ENCODE measurements at regions not wholly inside any gene's neighbourhood (a gene's known extent, or its start where the extent isn't known, plus 50 kb on each side); places are given as distances from the start of the nearest gene placed in this dataset.

DNA sequence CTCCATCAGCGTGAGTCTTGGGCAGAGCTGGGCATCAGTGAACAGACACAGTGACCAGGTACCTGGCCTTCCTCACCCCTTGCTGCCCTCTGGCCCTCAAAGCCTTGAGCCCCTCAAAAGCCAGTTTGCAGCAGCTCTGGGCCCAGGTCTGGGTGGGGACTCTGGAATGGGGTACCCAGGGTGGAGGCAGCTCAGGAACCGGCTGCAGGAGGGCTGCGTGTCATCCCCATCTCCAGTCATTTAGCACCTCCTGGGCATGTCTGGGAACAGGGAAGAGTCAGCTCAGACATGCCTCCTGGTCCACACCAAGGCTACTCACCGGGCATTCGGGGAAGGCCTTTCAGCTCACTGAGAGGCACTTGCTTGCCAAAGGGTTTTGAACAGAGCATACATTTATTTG is 503.3 kb downstream of the TCERG1L start:
- no peaks in the 10 kb centered on the region for H3K36me3 Mint-ChIP-seq
- H3K27me3 Mint-ChIP-seq: no peaks in the 10 kb centered on the region
- H3K4me1 Mint-ChIP-seq: no peaks in the 10 kb centered on the region
- no peaks in the 10 kb centered on the region for H3K9me3 Mint-ChIP-seq
- no peak overlapping the region for H3K27ac Mint-ChIP-seq
- DNase-seq: no peak
- no peak overlapping the region for H3K4me3 Mint-ChIP-seq

DNA sequence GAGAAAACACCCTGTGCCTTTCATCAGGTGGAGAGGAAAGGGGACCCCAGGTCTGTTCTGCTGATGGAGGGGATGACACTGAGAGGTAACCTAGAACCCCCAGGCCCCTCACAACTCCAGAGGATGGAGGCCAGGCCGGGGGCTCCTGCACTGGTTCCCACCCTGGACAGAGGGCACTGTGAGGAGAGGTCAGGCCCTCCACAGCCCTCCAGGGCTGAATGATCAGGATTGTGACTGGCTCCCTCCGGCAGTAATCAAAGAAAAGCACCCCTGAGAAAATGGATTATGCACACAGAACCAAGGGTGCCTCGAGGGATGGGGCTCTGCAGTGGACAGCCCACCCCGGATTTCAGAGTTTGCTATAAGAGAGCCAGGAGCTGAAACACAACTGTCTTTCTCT is 502.8 kb downstream of the TCERG1L start:
- no peak overlapping the region for H3K4me3 Mint-ChIP-seq
- H3K27ac Mint-ChIP-seq: no peak overlapping the region
- no peaks in the 10 kb centered on the region for H3K9me3 Mint-ChIP-seq
- H3K4me1 Mint-ChIP-seq: no peaks in the 10 kb centered on the region
- no peaks in the 10 kb centered on the region for H3K36me3 Mint-ChIP-seq
- no peak for DNase-seq
- H3K27me3 Mint-ChIP-seq: no peaks in the 10 kb centered on the region

DNA sequence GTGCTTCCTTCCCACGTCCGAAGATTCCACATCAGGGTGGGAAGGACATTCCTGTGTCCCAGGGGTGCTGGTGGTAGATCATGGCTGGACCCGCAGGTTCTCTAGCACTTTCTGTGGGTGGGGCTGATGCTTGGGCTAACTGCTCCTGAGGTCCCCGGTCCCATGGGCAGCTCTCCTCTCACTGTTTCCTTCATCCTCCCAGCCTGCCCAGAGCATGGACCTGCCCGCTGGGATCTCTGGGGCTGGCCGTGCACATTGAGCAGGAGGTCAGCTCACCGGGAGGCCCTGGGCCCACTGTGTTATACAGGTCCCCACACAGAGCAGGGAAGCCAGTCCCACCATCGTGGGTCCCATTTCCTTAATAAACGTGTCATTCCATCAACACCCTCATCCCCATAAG is 502.3 kb downstream of the TCERG1L start:
- H3K4me3 Mint-ChIP-seq: no peak overlapping the region

DNA sequence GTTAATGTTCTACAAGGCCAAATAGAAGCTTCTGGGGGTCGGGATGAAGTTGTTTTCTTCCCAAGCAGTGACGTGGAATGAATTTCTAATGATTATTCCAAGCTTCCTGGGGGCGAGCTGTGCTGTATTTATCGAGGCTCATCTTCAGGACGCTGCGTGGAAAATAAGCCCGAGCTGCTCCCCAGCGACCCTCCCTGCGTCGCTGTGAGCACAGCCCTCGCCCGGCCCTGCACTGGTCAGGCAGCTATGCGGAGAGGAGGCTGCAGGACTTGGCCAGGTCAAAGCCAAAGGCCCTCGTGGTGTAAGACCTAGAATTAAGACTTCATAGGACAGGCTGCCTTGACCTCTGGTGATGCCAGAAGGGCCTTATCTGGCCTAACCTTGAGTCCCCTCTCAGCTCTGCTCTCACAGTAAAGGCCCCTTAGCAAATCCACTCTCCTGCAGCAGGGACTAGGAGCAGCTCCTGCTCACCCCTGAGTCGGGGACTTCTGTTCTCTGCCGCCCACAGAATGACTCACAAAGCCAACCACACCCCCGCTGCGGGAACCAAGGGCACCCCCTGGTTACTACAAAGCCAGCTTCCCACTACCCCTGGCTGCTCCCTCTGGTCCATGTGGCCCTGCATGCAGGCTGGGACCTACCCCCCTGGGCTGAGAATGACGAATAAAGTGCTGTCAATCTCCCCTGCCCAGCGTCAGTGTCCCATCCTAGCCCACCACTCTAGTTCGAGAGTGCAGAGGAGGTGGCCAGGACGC is 501.6 kb downstream of the TCERG1L start:
- no peaks in the 10 kb centered on the region for H3K4me1 Mint-ChIP-seq
- no peaks in the 10 kb centered on the region for H3K9me3 Mint-ChIP-seq
- H3K27me3 Mint-ChIP-seq: no peaks in the 10 kb centered on the region
- H3K27ac Mint-ChIP-seq: no peak overlapping the region
- H3K36me3 Mint-ChIP-seq: no peaks in the 10 kb centered on the region
- H3K4me3 Mint-ChIP-seq: no peak overlapping the region
- DNase-seq: no peak

More for the DNA sequence above, 502.3 kb downstream of the TCERG1L start:
- Mint-ChIP-seq H3K27me3 (no peaks in the 10 kb centered on the region), H3K36me3 (no peaks in the 10 kb centered on the region), H3K9me3 (no peaks in the 10 kb centered on the region), H3K27ac (no peak overlapping the region), H3K4me1 (no peaks in the 10 kb centered on the region)
- no peak for DNase-seq

DNA sequence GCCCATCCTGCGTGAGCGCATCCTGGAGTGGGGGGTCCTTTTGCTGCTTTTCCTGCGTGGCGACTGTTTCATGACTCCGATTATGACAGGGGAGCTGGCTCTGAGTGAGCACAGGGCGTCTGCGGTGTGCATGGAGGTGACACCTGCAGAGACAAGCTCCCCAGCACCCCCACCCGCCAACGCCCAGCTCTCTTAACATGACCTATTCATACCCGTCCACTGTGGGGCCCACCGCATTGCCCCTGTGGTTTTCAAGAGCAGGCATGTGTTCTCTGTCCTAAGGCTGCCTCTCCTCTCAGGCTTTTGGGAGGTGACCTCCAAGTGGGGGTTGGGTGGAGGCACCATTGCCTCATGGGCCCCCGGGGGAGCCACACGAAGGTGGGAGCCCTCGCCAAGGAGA is 500.7 kb downstream of the TCERG1L start:
- DNase-seq: no peak
- no peak overlapping the region for H3K4me3 Mint-ChIP-seq
- no peaks in the 10 kb centered on the region for H3K9me3 Mint-ChIP-seq
- H3K4me1 Mint-ChIP-seq: no peaks in the 10 kb centered on the region
- no peaks in the 10 kb centered on the region for H3K27me3 Mint-ChIP-seq
- no peaks in the 10 kb centered on the region for H3K36me3 Mint-ChIP-seq
- H3K27ac Mint-ChIP-seq: no peak overlapping the region

DNA sequence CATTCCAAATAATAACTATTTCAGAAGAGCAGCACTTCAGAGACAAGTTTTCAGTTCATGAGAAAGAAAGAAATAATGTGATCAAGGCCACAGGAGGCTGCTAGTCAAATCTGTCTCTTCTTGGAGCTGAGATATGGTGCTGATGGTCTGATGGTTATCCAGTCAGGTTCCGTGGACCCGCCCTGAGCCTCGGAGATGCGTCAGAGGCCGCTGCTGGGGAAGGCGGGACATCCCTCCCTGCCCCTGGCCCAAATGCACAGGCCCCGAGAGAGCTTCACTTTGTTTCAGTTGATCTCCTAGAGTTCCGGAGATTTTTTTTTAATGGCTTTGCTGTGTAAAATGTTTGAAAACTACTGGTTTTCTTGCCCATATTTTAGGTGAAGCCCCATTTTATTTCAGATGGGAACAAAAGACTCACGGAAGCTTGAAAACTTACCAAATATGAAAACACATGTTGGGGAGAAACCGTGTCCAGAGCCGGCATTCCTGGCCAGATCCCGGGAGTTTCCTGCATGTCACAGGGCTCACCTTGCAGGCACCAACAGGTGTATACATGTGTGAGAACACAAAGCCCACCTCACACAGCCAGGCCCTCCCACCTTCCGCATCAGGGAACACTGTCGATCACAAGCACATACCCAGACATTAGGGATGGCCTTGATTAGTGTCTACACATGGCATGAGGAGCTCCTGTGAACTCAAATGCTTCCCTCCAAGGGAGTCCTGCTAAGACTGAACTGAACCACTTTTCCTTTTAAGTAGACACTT is 499.0 kb downstream of the TCERG1L start:
- no peaks in the 10 kb centered on the region for H3K36me3 Mint-ChIP-seq
- H3K4me3 Mint-ChIP-seq: no peak overlapping the region
- no peaks in the 10 kb centered on the region for H3K4me1 Mint-ChIP-seq
- no peak overlapping the region for H3K27ac Mint-ChIP-seq
- no peak for DNase-seq
- H3K27me3 Mint-ChIP-seq: no peaks in the 10 kb centered on the region
- no peaks in the 10 kb centered on the region for H3K9me3 Mint-ChIP-seq

DNA sequence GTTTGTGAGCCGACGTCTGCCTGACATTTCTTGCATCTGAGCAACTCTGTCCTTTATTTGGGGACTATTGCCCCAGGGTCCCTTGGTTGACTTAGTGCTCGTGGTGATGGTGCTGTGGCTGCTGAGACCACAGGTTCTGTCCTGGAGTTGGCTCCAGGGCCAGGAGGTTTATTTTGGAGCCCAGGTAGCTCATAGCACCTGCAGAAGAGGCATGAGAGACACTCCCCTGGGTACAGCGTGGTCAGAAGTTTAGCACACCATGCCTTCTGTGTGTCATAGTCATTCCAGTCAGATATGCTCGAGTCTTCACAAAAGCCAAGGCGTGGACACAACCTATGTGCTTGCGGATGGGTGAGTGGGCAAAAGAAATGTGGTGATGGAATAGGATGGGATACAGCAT is 496.9 kb downstream of the TCERG1L start:
- H3K36me3 Mint-ChIP-seq: no peaks in the 10 kb centered on the region
- DNase-seq: no peak
- no peaks in the 10 kb centered on the region for H3K27me3 Mint-ChIP-seq
- H3K4me3 Mint-ChIP-seq: no peak overlapping the region
- H3K9me3 Mint-ChIP-seq: peaks cover 4% of the 10 kb centered on the region
- H3K27ac Mint-ChIP-seq: no peak overlapping the region
- no peaks in the 10 kb centered on the region for H3K4me1 Mint-ChIP-seq

DNA sequence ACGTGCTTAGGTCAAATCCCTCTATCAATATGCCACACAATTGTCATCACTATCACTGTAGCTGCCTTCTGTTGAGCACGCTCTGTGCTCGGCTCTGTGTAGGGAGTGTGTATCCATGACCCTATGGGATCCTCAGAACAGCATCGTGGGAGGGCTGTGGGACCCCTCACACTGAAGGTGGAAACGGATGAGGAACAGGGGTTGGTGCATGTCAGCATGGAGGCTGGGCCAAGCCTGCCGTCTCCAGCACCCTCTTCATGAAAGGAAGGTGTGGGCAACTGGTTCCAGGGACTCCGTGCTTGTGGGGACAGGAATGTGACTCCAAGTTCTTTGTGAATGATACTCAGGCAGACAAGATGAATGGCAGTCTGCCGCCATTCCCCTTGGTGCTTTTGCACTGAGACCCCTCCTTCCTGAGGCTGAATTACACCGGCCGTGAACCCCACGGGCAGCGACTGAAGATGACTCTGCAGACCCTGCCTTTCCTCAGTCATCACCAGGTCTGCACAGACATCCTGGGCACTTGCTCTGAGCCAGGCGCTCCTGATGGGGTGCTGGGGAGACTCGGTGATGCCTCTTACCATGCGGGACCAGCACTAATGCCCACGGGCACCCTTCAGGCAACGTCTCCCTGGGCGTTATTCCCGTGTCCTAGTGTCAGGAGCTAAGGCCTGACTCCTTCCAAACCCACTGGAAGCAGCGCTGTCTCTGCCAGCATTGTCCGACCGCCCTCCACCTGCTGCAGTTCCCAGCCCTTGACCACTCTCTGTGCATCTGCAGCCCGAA is 495.2 kb downstream of the TCERG1L start:
- H3K4me3 Mint-ChIP-seq: no peak overlapping the region
- no peak overlapping the region for H3K27ac Mint-ChIP-seq
- H3K27me3 Mint-ChIP-seq: no peaks in the 10 kb centered on the region
- H3K36me3 Mint-ChIP-seq: no peaks in the 10 kb centered on the region
- DNase-seq: no peak
- peaks cover 6% of the 10 kb centered on the region for H3K9me3 Mint-ChIP-seq
- H3K4me1 Mint-ChIP-seq: no peaks in the 10 kb centered on the region

DNA sequence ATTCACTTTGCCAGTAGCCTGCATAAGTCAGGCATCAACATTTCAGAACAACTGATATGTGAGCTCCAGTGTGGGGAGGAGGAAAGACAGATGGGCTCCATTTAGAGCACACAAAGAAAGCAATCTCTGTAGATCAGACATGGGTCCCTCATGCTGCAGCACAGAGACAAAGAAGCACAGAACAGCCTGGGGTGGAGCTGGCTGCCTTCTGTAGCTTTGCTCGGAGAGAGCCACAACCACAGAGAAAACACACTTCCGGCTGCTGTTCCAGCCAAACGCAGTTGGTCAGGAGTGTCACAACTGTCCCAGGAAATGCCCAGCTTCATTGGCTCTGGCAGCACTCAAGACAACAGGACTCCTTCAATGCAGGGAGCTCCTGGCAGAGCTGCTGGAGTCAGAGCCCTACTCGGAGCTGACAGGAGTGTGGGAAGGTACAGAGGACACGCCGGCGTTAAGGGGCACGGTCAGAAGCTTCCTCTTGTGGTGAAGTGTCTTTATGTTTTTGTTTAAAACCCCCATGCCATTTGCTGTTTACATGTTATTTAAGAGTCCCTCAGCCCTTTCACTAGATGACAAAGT is 494.4 kb downstream of the TCERG1L start:
- no peaks in the 10 kb centered on the region for H3K36me3 Mint-ChIP-seq
- H3K27me3 Mint-ChIP-seq: no peaks in the 10 kb centered on the region
- no peak overlapping the region for H3K4me3 Mint-ChIP-seq
- no peak for DNase-seq
- no peaks in the 10 kb centered on the region for H3K4me1 Mint-ChIP-seq
- H3K27ac Mint-ChIP-seq: no peak overlapping the region
- peaks cover 6% of the 10 kb centered on the region for H3K9me3 Mint-ChIP-seq

DNA sequence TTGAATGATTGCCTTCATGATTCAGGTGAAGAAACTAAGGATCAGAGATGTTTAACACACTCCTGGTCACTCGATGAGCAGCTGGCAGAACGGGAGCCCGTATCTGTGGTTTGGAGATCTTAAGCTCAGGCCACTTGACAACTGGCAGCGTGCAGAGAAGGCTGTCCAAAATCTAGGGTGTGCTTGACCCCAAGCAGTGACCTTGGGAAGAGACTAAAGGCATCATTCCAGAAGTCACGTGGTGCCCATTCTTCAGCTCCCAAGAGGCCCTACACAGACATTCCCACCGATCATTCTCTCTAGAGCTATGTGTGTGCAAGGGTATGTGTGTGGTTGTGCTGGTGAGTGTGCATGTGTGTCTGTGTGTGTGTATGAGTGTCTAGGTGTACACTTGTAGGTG is 493.8 kb downstream of the TCERG1L start:
- Mint-ChIP-seq H3K4me1 (no peaks in the 10 kb centered on the region), H3K4me3 (no peak overlapping the region), H3K27ac (no peak overlapping the region), H3K9me3 (peaks cover 6% of the 10 kb centered on the region), H3K27me3 (no peaks in the 10 kb centered on the region), H3K36me3 (no peaks in the 10 kb centered on the region)
- DNase-seq: no peak

DNA sequence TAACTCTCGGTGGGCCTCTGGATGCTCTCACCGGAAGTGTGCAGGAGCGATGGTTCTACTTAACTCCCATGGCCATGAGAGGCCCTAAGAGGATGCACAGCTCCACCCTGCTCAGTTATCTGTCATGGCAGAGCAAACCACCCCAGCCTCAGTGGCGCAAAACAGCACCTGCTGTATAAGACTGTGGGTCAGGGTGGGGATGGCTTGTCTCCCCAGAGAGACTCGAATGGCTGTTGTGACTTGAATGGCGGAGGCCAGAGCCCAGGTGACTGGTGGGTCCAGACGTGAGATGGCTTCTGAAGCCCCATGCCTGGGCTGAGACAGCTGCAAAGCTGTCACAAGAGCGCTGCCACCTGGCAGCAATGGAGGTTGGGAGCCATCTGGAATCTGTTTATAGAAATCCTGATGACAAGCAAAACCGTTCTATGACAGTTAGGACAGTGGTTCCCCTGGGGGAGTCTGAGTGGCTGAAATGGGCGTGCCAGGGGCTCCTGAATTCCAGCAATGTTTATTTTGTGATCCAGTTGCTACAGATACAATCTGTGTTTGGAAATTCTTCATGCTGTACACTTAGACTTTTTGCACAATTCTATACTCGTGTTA is 490.5 kb downstream of the TCERG1L start:
- H3K4me1 Mint-ChIP-seq: no peaks in the 10 kb centered on the region
- DNase-seq: no peak
- H3K36me3 Mint-ChIP-seq: no peaks in the 10 kb centered on the region
- peaks cover 3% of the 10 kb centered on the region for H3K27me3 Mint-ChIP-seq
- no peak overlapping the region for H3K4me3 Mint-ChIP-seq
- no peak overlapping the region for H3K27ac Mint-ChIP-seq
- H3K9me3 Mint-ChIP-seq: peaks cover 6% of the 10 kb centered on the region

DNA sequence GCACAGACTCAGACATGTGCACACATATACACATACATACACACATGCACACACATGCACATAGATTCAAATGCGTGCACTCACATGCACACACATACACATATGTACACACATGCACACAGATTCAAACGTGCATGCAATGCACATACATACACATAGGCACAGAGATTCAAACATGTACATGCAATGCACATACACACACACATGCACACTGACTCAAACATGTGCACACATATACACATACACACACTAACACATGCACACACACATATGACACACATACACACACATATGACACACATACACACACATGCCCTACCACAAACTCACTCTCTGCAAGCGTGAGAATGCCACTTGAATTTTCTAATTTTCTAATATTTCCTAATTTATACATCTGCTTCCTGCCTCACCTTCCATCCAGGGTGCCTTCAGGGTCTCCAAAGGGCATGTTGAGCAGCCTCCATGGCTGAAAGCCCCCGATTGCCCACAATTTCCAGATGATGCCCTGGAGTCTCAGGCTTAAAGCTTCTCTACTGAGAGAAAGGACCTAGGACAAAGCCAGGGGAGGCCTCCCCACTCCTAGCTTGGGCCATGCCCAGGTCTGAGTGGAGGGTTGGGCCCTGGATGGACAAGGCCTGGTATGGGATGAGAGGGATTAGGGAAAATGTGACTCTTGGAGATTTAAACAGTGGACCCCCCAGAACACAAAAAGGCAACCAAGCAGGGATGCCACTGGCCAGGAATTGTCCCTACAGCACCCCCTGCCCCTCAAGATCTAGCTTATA is 487.1 kb downstream of the TCERG1L start:
- Mint-ChIP-seq H3K4me3 (no peak overlapping the region), H3K36me3 (no peaks in the 10 kb centered on the region), H3K27me3 (peaks cover 3% of the 10 kb centered on the region), H3K4me1 (no peaks in the 10 kb centered on the region), H3K27ac (no peak overlapping the region), H3K9me3 (peaks cover 9% of the 10 kb centered on the region)
- no peak for DNase-seq

DNA sequence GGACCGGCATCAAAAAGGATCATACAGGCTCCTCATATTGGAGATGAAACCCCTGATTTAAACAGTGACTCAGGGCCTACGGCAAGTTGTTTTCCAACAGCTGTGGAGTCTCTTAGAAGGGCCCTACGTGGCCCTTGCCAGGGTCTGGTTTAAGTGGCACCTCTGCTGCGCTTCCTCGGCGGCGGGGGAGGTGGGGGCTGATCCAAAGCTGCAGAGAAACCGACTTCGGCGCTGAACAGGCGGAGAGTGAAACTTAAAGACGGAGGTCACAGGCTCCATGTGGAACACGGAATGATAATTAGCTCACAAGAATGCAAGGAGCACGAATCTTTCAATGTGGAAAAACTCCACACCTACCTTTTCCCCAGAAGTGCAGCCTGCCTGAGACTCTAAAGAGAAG is 477.9 kb downstream of the TCERG1L start:
- Mint-ChIP-seq H3K27me3 (no peaks in the 10 kb centered on the region), H3K9me3 (no peaks in the 10 kb centered on the region), H3K36me3 (no peaks in the 10 kb centered on the region), H3K4me1 (no peaks in the 10 kb centered on the region), H3K4me3 (no peak overlapping the region), H3K27ac (no peak overlapping the region)
- no peak for DNase-seq

DNA sequence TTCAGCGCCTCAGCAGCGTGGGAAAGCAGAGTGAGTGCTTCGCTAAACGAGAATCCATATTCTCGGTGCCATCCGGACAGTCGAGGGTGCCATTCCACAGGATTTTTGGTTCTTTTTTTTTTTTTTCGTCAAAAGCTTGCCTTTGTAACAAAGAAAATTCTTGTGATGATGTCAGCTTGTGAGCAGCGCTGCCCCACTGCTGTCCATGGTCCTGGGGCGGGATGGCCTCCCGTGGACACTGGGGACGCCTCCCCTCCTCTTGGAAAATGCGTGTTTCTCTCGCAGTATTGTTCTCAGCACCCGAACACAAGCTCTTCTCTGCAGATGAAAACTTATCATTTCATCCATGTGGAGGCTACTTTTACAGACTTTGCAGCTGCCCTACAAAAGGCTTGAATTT is 477.4 kb downstream of the TCERG1L start:
- Mint-ChIP-seq H3K4me1 (no peaks in the 10 kb centered on the region), H3K27me3 (no peaks in the 10 kb centered on the region), H3K4me3 (no peak overlapping the region), H3K36me3 (no peaks in the 10 kb centered on the region), H3K9me3 (no peaks in the 10 kb centered on the region), H3K27ac (no peak overlapping the region)
- no peak for DNase-seq

Data from activated naive CD8-positive, alpha-beta T cell treated with anti-CD3 and anti-CD28 coated beads for 36 hours (primary cell).